Activated naive CD4-positive, alpha-beta T cell treated with Interleukin-2 at 50 U/mL for 16 hours (primary cell): ENCODE measurements at regions not wholly inside any gene's neighbourhood (a gene's known extent, or its start where the extent isn't known, plus 50 kb on each side); places are given as distances from the start of the nearest gene placed in this dataset.
"Not testable (repeated sequence)": the region's sequence is repeated elsewhere in the genome, so short reads cannot be mapped to it uniquely, and the experiment has no call there.

Experiments
- DNase-seq: peaks from one replicate; pipeline ENCODE4 v3.0.0-alpha.2; 2020

GRCh38 chr11:81700076-81700475, 1033.6 kb downstream of the FAM181B start:
- DNase-seq, result no peak

- DNase-seq, result no peak
Observed at GRCh38 chr11:81687057-81687456, 1046.6 kb downstream of the FAM181B start.

GRCh38 chr11:81674211-81674610, 1059.5 kb downstream of the FAM181B start:
- no peak for DNase-seq

GRCh38 chr11:81673001-81673400, 1060.7 kb downstream of the FAM181B start:
- DNase-seq, result no peak

DNA sequence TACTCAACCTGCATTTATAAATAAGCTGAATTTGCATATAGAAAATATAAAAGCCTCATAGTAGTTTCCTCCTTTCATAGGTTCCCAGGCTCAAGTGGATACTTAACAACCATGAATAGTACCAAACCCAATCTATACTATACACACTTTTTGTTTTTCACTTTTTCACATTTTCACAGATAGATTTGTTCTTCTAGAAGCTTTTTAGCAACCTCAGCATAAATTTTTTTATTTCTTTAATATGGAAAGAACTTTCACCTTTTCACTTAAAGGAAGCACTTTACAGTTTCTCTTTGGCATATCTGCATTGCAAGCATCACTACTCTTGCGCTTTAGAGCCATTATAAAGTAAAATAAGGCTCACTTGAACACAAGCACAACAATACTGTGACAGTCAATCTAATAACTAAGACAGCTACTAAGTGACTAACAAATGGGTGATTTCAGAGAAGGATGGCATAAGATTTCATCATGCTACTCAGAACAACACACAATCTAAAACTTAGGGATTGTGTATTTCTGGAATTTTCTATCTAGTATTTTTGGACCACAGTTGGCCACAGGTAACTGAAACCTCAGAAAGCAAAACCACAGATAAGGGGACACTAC, 1063.6 kb downstream of the FAM181B start:
- DNase-seq, result no peak

DNA sequence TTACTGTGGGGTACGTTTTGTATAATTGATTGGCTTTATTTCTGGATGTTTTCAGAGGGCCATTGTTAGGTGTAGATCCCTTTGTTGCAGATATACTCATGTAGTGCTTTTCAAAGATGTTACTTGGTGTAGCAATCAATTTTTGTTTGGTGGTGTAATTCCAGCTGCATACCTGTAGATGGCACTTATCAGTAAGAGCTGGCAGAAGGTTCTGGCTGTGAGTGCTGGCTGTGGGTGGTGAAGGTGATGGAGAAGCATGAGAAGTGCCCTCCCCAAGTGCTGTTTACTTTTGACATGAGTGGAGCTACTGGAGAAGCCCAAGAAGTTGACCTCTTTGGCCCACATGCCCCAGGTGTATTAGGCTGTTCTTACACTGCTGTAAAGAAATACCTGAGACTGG, 1074.9 kb downstream of the FAM181B start:
- DNase-seq, result no peak

GRCh38 chr11:81655351-81655750, 1078.3 kb downstream of the FAM181B start:
- no peak for DNase-seq

GRCh38 chr11:81647374-81647773, 1086.3 kb downstream of the FAM181B start:
- DNase-seq, result no peak

DNA sequence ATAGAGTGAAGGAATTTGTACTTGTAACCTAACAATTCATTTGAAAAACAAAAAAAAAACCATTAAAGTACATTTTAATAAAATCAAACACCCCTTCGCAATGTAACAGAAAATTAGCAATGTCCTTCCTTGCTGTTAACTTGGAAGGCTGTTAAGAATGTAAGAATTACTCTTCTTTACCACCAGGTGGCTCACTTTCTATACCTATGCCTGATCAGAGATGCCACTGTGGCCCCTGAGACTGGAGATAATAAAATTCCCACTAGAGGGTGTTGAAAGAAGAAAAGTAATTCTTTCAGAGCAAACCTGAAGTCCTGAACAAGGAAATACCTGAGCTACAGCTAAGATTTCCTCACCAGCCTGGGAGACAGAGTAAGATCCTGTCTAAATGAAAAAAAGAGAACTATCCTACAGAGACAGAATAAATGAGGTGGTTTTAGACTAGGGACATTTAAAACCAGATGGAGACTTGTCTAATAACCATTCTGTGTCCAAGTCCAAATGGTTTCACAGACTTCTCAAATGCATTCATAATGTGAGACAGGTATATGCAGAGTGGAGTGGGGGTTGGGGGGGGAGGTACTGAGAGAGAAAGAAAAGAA, 1089.3 kb downstream of the FAM181B start:
- DNase-seq, result peak; percentile 4

- DNase-seq, result no peak
Observed at GRCh38 chr11:81634483-81634882, 1099.2 kb downstream of the FAM181B start.

DNA sequence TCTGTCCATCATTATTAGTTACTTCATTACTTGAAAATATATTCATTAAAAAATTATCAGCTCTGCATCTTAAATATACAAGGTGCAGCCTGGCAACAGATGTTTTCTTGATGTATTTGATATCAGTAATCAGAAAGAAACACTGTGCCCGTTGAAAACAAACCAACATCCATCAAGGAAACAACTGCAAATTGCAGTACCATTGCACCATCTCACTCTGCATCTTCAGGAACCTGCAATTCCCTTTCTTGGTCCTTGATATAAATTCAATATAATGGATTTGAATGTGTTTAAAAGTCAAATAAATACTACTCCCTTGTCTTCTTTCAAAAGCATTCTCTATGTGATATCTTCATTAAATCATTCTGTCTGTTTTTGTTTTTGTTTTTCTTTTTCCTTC, 1131.2 kb downstream of the FAM181B start:
- no peak for DNase-seq

- no peak for DNase-seq
Observed at GRCh38 chr11:81596704-81597103, 1137.0 kb downstream of the FAM181B start.

DNA sequence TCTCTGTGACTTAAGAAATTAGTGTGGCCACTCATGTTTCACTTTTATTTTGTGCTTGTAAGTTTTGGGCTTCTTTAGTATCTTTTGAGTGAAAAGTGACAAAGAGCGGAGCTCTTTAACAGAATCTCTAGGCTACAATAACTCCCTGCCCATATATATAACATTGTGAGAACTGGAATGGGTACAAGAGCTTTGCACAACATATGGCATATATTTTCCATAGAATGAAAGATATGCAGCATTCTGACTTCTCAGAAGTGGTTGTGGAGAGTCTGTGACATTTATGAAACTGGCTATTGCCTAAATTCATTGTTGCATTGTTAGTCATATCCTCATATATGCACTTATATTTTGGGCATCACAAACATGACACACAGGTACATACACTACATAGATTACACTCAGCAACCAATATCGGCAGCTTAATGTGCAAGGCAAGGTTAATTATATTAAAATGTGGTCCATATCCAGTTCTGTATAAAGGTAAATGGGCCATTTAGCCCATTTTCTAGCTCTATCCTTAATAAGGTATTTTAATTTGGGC, 1148.2 kb downstream of the FAM181B start:
- no peak for DNase-seq

DNA sequence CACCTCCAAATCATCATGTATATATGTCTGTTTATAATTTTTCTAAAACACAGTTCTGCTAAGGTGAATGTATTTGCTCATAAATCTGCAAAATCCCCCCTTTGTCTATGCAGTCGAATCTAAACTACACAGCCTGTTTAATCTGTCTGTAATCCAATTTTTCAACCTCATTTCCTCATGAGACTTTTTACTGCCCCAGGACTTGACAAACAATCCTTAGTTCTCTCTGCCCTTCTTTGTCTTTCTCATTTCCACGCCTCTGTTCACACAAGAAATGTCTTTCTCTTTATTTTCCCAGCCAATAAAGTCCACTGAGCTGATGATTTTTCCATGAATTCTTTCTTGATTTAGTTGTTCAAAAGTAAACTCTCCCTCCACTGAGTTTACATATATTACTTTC, 1154.3 kb downstream of the FAM181B start:
- DNase-seq, result no peak

DNA sequence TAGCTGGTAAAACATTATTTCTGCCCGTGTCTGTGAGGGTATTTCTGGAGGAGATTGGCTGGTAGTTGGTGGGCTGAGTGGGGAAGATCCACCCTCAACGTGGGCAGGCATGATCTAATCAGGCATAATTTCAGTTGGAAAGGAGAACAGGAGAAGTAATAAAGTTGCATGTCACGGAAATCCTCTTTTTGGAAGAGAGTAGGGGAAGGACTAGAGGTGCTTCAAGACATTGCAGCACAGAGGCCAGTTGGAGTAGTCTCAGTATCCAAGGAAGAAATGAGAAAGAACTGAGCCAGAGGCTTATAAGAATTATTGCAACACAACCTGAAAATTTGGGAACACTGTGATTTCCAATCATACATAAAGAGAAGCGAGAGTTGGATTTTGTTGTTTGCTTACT, 1155.1 kb downstream of the FAM181B start:
- no peak for DNase-seq

DNA sequence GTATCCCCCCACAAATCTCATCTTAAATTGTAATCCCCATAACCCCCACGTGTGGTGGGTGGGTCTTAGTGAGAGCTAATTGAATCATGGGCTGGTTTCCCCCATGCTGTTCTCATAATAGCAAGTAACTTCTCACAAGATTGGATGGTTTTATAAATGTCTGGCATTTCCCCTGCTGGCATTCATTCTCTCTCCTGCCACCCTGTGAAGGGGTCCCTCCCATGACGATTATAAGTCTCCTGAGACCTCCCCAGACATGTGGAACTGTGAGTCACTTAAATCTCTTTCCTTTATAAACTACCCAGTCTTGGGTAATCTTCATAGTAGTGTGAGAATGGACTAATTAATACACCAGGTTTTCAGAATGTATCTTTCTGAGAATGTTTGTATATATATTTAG, 1159.4 kb downstream of the FAM181B start:
- no peak for DNase-seq

GRCh38 chr11:81573367-81573766, 1160.3 kb downstream of the FAM181B start:
- DNase-seq, result no peak

- DNase-seq, result no peak
Observed at GRCh38 chr11:81570669-81571068, 1163.0 kb downstream of the FAM181B start.

GRCh38 chr11:81569999-81570398, 1163.7 kb downstream of the FAM181B start:
- DNase-seq, result no peak

DNA sequence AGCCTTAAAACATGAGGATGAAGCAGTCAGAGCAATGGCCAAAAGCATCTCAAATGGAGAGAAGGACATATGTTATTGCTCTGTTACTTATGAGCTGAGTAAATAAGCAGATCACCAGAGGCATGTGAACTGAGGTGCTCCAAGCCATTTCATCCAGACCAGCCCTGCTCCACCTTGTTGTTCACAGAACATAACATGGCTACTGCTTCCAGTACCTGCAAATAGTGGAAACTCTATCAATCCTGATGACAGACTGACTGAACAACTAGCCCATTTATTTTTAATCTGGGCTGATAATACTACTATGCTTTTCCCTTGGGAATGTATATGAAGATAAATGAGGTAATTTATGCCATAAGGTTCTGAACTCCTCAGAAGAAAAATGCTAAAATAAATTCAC, 1164.7 kb downstream of the FAM181B start:
- no peak for DNase-seq

DNA sequence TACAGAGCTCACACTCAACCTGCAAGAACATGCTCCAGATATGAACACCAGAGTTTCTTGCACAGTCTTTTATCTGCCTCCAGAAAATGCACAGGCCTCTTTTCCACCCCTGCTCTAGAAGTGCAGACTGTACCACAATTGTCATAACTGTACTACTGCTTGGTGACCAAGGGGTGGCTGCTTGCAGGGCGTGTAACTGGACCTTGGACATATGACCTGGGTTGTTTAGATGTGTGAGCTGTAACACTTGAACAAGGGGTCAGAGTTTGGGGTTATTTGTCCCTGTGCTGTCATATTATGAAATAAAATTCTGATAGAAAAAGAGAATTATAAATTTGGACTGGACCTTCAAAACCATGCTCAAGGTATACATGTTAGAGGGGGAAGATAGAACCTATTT, 1185.5 kb downstream of the FAM181B start:
- no peak for DNase-seq

GRCh38 chr11:81539806-81540205, 1193.9 kb downstream of the FAM181B start:
- DNase-seq, result not testable (repeated sequence)

DNA sequence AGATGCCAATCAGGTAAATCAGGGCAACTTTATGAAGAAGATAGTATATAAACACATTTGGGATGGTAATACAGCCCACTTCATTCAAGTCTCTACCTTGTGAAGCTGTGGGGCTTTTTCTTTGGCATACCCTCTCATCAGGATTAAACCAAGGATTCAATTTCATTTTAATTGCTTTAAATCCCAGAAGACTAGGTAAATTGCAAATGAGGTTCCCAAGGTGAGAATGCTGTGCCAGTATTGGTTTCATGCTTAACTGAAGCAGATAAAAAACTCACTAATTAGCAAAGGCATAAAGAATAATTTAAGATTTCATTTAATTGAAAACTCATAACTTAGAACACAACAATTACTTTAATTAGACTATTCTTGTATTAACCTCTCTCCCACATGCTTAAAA, 1218.1 kb downstream of the FAM181B start:
- no peak for DNase-seq

DNA sequence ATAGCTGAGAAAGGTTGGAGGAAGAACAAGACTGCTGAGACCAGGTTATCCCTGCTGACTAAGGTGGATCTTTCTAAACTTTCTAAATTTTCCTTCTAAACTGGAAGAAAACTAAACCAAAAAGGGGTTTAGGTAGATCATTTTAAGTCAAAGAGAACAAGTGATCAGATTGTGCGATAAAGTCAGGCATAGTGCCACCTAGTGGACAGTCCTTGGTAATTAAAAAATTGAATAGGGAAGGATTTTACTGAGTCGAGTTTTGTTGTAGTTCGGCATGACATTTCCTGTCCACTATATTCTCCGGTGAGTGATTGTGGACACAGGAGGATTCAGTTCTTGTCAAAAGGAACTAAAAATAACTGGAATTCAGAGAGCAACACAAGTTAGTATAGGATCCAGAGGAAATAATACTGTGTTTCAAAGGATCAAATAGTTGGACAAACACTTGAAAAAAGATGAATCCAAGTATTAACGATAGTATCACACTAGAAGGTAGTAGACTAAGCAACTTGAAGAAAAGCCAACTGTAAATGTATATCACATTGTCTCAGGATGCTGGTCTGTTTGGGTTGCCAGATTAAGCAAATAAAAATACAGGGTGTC, 1236.4 kb downstream of the FAM181B start:
- no peak for DNase-seq

DNA sequence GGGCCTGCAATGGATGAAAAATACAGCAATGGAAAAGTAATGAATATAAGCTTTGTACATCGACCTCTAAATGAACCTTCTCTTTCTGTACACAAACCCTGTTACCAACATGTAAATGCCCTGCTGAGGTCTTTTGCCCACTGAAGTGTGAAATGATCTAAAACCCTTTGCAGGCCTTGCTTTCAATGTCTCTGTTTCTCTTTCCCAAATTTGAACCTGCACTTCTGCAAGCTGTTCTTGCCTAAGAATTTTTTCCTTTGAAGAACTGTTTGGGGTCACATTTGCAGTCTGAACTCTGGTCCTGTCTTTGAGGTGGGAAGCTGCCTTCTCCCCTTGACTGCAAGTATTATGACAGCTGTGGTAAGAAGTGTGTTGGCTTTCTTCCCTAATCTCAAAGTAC, 1237.1 kb downstream of the FAM181B start:
- no peak for DNase-seq
